GM04504 (cell line): ENCODE measurements at regions not wholly inside any gene's neighbourhood (a gene's known extent, or its start where the extent isn't known, plus 50 kb on each side); places are given as distances from the start of the nearest gene placed in this dataset.
"Not testable (repeated sequence)": the region's sequence is repeated elsewhere in the genome, so short reads cannot be mapped to it uniquely, and the experiment has no call there.

ENCODE experiments used
- DNase-seq: peaks from one replicate; pipeline ENCODE4 v3.0.0-alpha.2; 2012; ENCODE audit warnings: low read depth

DNA sequence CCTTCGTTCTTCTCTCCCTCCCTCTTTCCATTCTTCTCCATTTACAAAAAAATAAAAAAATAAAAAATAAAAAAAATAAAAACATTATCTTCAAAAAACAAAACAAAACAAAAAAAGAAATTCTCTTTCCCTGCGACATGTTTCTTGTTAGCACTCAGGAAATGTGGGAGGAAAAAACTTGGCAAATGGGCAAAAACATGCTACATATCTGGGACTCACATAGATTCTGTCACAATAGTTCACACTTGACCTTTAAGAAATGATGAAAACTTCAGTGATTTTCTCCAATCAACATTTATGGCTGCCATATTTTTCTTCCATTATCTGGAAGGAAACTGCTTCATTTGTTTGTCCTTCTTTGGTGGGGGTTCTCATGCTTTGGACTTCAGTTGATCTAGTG lies 109.3 kb downstream of the PRKAB2 start:
- no peak for DNase-seq

DNA sequence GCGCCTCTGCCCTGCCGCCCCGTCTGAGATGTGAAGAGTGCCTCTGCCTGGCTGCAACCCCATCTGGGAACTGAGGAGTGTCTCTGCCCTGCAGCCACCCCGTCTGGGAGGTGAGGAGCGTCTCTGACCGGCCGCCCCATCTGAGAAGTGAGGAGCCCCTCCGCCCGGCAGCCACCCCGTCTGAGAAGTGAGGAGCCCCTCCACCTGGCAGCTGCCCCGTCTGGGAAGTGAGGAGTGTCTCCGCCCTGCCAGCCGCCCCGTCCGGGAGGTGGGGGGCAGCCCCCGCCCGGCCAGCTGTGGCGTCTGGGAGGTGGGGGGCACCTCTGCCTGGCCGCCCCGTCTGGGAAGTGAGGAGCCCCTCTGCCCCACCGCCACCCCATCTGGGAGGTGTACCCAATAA lies 110.4 kb downstream of the PRKAB2 start:
- DNase-seq, result not testable (repeated sequence)

DNA sequence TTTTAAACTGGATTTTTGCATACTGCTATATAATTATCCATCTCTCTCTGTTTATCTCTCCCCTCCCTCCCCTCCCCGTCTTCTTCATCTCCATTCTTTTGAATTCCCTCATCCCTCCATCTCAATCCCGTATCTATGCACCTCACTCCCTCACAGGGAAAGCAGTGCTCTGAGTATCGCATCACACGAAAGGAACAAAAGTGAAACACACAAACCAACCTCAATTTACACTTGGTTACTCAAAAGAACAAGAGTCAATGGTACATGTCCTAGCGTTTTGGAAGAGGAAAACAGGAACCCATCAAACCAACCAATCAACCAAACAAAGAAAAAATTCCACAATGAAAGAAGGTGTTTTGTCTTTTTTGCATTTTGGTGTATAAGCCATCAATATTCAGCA lies 115.1 kb downstream of the NBPF12 start:
- no peak for DNase-seq

GRCh38 chr1:147052677-147053076 lies 114.6 kb downstream of the NBPF12 start:
- no peak for DNase-seq

- no peak for DNase-seq
Observed at GRCh38 chr1:147052143-147052542, 114.0 kb downstream of the NBPF12 start.

- no peak for DNase-seq
Observed at GRCh38 chr1:147051136-147051535, 113.0 kb downstream of the NBPF12 start.

GRCh38 chr1:147050654-147051053 lies 112.5 kb downstream of the NBPF12 start:
- DNase-seq, result no peak

GRCh38 chr1:147046863-147047394 lies 108.8 kb downstream of the NBPF12 start:
- not testable (repeated sequence) for DNase-seq

- DNase-seq, result no peak
Observed at GRCh38 chr1:147046189-147046862, 108.2 kb downstream of the NBPF12 start.
